ENCODE measurements at regions not wholly inside any gene's neighbourhood (a gene's known extent, or its start where the extent isn't known, plus 50 kb on each side); places are given as distances from the start of the nearest gene placed in this dataset.
A peak's percentile ranks its signal among the peaks of the same experiment; 100 is the strongest.

DNA sequence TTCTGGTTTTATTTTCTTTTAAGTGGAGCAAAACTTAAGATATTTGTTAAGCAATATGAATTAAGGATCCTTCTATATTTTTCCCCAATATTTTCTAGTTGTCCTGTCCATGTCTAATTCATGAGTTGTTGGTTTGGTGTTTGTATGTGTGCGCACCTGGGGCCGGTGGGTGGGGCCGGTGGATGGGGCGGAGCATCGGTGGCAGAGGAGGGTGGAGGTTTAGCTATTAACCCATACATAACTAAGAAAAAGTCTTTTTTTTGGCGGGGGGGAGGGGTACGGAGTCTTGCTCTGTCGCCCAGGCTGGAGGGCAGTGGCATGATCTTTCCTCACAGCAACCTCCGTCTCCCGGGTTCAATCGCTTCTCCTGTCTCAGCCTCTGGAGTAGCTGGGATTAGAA, 489.8 kb downstream of the PDGFC start:
- Histone ChIP-seq H3K4me3 (ENCODE audit: low read depth, low read length) (no peak overlapping the region), H3K36me3 (ENCODE audit: control insufficient read depth, insufficient read depth, low read length) (no peaks in the 10 kb centered on the region), H3K27me3 (ENCODE audit: control insufficient read depth, insufficient read depth, low read length) (no peaks in the 10 kb centered on the region)
- DNase-seq (ENCODE audit: low read depth), result no peak
- POLR2A ChIA-PET, result no interaction called here
- TF ChIP-seq, protein P1, sequence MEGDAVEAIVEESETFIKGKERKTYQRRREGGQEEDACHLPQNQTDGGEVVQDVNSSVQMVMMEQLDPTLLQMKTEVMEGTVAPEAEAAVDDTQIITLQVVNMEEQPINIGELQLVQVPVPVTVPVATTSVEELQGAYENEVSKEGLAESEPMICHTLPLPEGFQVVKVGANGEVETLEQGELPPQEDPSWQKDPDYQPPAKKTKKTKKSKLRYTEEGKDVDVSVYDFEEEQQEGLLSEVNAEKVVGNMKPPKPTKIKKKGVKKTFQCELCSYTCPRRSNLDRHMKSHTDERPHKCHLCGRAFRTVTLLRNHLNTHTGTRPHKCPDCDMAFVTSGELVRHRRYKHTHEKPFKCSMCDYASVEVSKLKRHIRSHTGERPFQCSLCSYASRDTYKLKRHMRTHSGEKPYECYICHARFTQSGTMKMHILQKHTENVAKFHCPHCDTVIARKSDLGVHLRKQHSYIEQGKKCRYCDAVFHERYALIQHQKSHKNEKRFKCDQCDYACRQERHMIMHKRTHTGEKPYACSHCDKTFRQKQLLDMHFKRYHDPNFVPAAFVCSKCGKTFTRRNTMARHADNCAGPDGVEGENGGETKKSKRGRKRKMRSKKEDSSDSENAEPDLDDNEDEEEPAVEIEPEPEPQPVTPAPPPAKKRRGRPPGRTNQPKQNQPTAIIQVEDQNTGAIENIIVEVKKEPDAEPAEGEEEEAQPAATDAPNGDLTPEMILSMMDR (IDR thresholded peaks at IDR 0.05; ENCODE audit: insufficient read depth, low read depth, low read length), result no peak
- CTCF ChIA-PET, result no interaction called here

DNA sequence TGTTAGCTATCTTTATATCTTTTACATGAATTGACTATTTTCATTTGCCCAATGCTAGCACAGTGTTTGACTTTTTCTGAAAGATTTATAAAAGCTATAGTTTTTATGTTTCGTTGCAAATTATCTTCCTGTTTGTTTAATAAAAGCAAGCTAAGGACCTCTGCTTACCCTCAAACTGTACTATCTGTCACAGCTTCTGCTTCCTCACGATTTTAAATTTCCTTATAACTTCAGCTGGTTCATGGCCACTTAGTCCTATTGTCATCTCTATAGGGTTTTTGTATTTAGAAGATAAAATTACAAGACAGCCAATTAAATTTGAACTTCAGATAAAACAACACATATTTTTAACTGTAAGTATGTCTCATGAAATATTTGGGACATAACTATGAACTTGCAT, 494.0 kb downstream of the PDGFC start:
- ChIA-PET POLR2A (no interaction called here), CTCF (interaction anchor here (1.3 to 5.1 kb wide), 2 partner anchors 492 to 498 kb away, joined by 4 to 47 read pairs; partner anchors contain the start of gene PDGFC)
- TF ChIP-seq, protein P1 (IDR thresholded peaks at IDR 0.05; ENCODE audit: insufficient read depth, low read depth, low read length), result no peak
- no peak overlapping the region for H3K4me3 ChIP-seq (ENCODE audit: low read depth, low read length)
- no peaks in the 10 kb centered on the region for H3K36me3 ChIP-seq (ENCODE audit: control insufficient read depth, insufficient read depth, low read length)
- H3K27me3 ChIP-seq (ENCODE audit: control insufficient read depth, insufficient read depth, low read length), result no peaks in the 10 kb centered on the region
- DNase-seq (ENCODE audit: low read depth), result no peak

DNA sequence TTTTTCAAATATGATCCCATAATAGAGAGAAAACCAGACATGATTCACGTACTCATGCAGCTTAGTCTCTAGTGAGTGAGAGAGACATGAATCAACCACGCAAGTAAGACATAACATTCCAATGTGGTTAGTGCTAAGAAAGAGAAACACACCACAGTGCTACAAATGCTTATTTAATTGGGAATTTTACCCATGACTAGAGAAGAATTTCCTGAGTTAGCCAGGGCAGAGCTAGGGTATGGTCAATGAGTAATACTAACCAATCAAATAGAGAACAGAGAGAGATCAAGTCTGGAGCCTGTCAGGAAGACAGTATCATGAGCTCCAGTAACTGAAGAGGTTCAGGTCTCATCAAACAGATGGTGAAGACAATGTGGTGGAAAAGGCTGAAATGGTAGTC, 495.2 kb downstream of the PDGFC start:
- ChIA-PET POLR2A (interaction anchor here (0.5 to 0.6 kb wide), 2 partner anchors 21 to 147 kb away, joined by 3 read pairs; no protein-coding TSS in a partner anchor), CTCF (interaction anchor here (0.6 to 5.1 kb wide), 16 partner anchors 13 to 815 kb away, joined by 3 to 47 read pairs (median 4); partner anchors contain the start of gene PDGFC)
- no peaks in the 10 kb centered on the region for H3K27me3 ChIP-seq (ENCODE audit: control insufficient read depth, insufficient read depth, low read length)
- TF ChIP-seq, protein P1 (IDR thresholded peaks at IDR 0.05; ENCODE audit: insufficient read depth, low read depth, low read length), result no peak
- H3K4me3 ChIP-seq (ENCODE audit: low read depth, low read length), result no peak overlapping the region
- DNase-seq (ENCODE audit: low read depth), result peak; percentile 93
- no peaks in the 10 kb centered on the region for H3K36me3 ChIP-seq (ENCODE audit: control insufficient read depth, insufficient read depth, low read length)

DNA sequence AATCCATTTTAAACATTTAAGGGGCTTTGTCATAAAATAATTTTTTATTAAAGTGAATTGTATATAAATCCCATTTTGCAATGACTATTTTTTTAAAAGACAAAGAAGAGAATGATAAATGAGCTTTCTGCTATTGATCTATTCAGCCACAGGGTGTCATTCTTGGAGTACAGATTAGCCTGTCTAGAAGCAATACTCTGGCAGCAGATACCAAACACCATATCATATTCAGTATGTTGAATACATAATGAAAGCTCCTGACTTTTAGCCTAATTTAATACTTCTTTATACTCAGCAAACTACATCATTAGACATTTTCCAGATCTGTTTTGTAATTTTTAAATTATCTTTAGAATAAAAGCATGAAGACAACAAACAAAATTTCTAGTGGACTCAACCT, 496.3 kb downstream of the PDGFC start:
- CTCF ChIA-PET, result interaction anchor here (0.6 to 5.1 kb wide), 28 partner anchors 13 to 1504 kb away, joined by 3 to 47 read pairs (median 4); partner anchors contain the start of gene PDGFC

DNA sequence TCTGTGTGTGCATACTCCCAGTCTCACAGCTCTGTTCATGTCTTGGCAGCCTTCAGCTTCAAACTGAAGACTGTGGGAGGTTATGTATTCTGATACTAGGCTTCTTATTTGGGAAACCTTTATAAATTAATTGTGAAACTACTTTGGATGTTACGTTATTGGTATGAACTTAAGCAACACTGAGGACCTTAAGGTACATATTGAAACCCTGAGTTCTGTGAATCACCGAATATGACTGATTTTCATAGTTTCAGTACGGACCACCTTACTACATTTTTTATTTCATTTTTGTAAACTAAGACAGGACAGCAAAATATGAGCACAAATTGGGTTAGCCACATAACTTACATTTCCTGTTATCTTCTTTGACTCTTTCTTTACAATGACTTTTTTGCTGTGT, 498.4 kb downstream of the PDGFC start:
- POLR2A ChIA-PET, result no interaction called here
- H3K36me3 ChIP-seq (ENCODE audit: control insufficient read depth, insufficient read depth, low read length), result no peaks in the 10 kb centered on the region
- no peak overlapping the region for H3K4me3 ChIP-seq (ENCODE audit: low read depth, low read length)
- DNase-seq (ENCODE audit: low read depth), result no peak
- TF ChIP-seq, protein P1 (IDR thresholded peaks at IDR 0.05; ENCODE audit: insufficient read depth, low read depth, low read length), result no peak
- CTCF ChIA-PET, result interaction anchor here (0.7 to 5.1 kb wide), 5 partner anchors 305 to 561 kb away, joined by 3 to 47 read pairs (median 3); partner anchors contain the start of gene PDGFC
- no peaks in the 10 kb centered on the region for H3K27me3 ChIP-seq (ENCODE audit: control insufficient read depth, insufficient read depth, low read length)

More for the DNA sequence above, 496.3 kb downstream of the PDGFC start:
- TF ChIP-seq, protein P1 (IDR thresholded peaks at IDR 0.05; ENCODE audit: insufficient read depth, low read depth, low read length), result peak; percentile 57
- POLR2A ChIA-PET, result interaction anchor here (1.2 kb wide), 1 partner anchor 729 kb away, joined by 3 read pairs; no protein-coding TSS in a partner anchor
- H3K36me3 ChIP-seq (ENCODE audit: control insufficient read depth, insufficient read depth, low read length), result no peaks in the 10 kb centered on the region
- H3K27me3 ChIP-seq (ENCODE audit: control insufficient read depth, insufficient read depth, low read length), result no peaks in the 10 kb centered on the region
- H3K4me3 ChIP-seq (ENCODE audit: low read depth, low read length), result no peak overlapping the region
- DNase-seq (ENCODE audit: low read depth), result no peak

Measured in BJ (cell line).